Activated naive CD4-positive, alpha-beta T cell (primary cell): ENCODE measurements at regions not wholly inside any gene's neighbourhood (a gene's known extent, or its start where the extent isn't known, plus 50 kb on each side); places are given as distances from the start of the nearest gene placed in this dataset.

ENCODE experiments used
- DNase-seq, 4 experiments: peaks; one replicate each; lab custom pipeline; 2025; lab: John Stamatoyannopoulos, UW

DNA sequence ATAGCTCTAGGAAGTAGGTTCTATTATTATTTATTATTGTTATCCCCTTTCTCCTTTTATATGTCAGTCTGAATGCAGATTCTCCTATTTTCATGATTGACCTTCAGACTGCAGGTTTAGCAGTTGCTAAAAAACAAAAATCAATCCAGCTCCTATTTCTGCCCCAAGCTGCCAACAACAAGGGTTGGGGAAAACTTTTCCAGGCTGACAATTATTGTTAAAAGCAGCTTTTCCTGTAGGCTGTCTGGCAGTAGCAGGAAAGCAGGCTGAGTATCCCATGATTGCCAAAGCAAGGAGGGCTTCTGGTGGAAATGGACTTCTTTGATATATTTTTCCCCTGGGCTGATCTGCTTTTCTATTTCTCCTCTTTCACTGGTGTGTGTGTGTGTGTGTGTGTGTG lies 78.0 kb upstream of the CTLA4 start:
- DNase-seq: no peak

DNA sequence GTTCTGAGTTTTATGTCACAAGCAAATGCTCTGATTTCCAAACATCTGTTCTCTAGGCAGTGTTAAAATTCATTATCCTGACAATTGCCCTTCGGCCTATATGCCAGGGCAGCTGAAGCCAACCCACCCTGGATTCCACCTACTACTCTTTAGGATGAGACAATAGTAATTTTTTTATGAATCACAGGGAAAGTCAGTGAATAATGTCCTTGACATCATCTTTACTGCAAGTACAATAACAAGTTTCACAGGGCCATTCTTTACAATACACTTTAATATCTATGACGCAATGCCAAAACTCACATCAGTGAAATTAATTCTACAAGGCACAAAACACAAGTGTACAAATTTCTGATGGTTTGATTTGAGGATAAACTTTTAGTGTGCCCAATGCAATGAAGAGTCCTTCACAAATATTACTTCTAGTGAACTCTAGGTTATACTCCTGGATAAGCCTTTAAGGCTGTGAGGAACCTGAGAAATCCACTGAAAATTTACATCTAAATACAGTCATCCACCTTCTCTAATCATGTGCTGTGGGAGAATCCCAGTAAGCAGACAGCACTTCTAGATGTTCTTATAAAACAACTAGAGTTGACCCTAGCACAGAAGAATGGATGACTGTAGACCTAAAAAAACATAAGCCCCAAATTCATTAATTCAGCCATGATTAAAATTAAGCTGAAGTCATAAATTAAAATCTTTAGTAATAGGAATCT lies 77.3 kb upstream of the CTLA4 start:
- no peak for DNase-seq

- no peak for DNase-seq
These were observed 71.1 kb upstream of the CTLA4 start for GRCh38 chr2:203796248-203797010.

GRCh38 chr2:203797276-203797675 lies 70.3 kb upstream of the CTLA4 start:
- DNase-seq: no peak

- DNase-seq: no peak
These were observed 69.9 kb upstream of the CTLA4 start for GRCh38 chr2:203797712-203798111.

DNA sequence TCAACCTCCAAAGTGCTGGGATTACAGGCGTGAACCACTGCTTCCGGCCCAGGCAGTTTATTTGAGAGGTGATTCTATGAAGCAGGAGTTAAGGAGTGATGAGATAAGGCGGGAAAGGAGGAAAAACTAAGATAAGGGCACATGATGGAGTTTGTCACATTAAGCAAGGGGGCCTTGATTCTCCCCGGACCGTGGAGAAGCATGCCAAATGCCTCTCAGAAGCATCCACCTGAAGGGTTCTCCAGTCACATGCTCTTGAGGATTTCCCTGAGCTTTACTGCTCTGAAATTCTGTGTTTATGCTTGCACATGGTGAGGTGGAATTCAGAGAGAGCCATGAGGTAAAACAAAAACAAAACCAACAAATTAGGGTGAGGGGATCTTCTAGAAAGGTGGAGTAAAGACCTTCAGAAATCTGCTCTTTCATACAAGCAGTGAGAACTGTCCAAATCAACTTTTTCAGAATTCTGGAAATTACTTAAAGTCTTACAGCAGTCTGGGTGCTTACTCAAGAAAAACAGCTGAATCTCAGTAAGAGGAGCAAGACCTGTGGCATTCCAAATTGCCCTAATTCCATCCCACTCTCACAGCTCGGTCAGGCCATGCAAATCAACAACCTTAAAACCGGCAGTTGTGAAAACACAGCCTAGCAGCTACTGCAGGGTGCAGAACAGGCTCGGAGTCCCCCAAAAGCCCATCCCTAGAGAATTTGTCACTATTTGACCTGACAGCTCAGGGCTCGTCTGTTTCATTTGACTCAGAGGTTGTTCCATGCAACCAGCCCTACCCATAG lies 69.1 kb upstream of the CTLA4 start:
- DNase-seq: no peak

DNA sequence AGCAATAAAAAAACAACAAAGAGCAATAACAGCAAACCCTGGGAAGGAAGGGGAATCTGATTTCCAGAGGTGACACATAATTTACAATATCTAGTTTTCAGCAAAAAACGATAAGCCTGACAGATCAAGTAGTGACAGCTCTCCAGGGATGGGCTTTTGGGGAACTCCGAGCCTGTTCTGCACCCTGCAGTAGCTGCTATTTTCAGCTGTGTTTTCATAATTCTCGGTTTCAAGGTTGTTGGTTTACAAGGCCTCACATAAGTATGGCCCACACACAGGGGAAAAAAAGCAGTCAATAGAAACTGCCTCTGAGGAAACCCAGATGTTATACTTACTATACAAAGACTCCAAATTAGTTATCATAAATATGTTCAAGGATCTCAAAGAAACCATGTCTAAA lies 67.7 kb upstream of the CTLA4 start:
- no peak for DNase-seq

DNA sequence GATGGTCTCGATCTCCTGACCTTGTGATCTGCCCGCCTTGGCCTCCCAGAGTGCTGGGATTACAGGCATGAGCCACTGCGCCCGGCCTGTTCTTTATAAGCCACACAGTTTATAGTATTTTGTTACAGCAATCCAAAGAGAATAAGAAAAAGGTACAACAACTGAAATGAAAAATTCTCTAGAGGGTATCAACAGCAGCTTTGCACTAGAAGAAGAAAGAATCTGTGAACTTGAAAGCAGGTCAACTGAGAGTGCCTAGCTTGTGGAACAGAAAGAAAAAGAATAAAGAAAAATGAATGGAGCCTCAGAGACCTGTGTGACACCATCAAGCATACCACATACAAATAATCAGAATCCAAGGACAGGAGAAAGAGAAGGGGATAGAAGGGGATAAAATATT lies 66.8 kb upstream of the CTLA4 start:
- DNase-seq: no peak

- DNase-seq: no peak
These were observed 65.1 kb upstream of the CTLA4 start for GRCh38 chr2:203802342-203803052.

- no peak for DNase-seq
These were observed 64.5 kb upstream of the CTLA4 start for GRCh38 chr2:203803053-203803429.

DNA sequence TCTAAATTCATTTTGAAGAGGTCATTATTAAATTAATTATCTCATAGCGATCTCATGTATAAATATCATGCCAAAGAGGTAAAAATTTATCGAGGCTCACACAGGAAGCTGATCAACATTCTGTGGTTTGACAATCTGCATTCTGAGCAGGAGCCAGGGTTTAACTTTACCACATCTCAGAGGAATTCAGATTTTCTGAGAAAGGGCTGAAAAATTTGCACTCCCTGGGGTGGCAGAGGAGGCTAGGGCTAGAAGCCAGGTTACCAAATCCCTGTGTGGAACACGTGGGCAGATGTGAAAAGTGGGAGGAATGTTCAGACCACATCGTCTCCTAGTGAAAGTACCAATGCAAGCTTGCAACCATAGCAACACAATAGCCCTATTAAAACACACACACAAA lies 63.5 kb upstream of the CTLA4 start:
- DNase-seq: no peak

- no peak for DNase-seq
These were observed 62.6 kb upstream of the CTLA4 start for GRCh38 chr2:203804764-203805485.

DNA sequence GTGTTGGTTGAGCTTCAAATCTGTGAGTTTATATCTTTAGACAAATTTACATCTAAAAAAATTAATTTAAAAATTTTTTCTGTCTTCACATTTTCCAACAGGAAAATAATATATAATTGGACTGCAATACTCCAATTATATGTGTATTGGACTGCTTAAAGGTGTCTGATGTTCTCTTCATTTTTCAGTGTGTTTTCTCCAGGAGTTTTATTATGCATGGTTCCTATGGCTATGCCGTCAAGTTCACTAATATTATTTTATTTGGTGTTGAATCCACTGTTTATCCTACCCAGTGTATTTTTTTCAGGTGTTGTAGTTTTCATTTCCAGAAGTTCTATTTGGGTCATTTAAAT lies 62.1 kb upstream of the CTLA4 start:
- DNase-seq: no peak

DNA sequence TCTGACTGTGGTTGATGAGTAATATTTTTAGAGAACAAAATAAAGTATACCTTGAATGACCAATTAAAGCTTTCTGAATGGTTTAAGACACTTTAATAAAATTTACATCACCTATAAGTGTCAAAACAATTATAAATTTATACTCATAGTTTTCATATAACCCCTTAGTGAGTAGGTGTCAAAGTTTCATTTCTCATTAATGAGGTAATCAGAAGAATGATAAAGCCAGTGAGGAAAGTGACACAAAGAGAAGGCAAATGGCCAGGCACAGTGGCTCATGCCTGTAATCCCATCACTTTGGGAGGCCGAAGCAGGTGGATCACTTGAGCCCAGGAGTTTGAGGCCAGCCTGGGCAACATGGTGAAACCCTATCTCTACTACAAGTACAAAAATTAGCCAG lies 60.8 kb upstream of the CTLA4 start:
- DNase-seq: no peak

- DNase-seq: no peak
These were observed 59.4 kb upstream of the CTLA4 start for GRCh38 chr2:203808046-203808750.

GRCh38 chr2:203809084-203809521 lies 58.5 kb upstream of the CTLA4 start:
- no peak for DNase-seq

DNA sequence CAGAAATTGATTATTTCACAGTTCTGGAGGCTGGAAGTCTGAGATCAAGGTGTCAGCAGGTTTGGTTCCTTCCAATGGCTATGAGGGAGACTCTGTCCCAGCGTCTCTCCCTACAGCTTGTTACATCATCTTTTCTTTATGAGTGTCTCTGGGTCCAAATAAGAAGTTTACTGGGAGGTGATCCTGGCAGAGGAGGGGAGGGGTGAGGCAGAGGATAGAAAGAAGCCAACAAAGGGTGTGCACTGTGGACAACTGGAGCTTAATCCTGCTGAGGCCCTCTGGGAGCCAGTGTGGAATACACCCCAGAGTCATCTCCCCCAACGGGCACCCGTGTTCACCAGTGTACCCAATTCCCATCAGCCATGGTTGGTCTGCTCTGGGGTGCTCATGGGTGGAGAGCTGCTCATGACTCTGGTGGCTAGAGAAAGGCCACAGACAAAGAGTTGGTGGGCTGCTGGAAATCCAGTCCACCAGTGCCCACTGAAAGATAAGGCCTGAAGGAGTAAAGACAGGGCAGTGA lies 57.5 kb upstream of the CTLA4 start:
- DNase-seq: no peak

- peak in 2 of 4 experiments; percentile 11 to 47 for DNase-seq
These were observed 55.9 kb upstream of the CTLA4 start for GRCh38 chr2:203811491-203812221.

- DNase-seq: no peak
These were observed 55.0 kb upstream of the CTLA4 start for GRCh38 chr2:203812294-203813221.
